ENCODE measurements at regions not wholly inside any gene's neighbourhood (a gene's known extent, or its start where the extent isn't known, plus 50 kb on each side); places are given as distances from the start of the nearest gene placed in this dataset.

DNA sequence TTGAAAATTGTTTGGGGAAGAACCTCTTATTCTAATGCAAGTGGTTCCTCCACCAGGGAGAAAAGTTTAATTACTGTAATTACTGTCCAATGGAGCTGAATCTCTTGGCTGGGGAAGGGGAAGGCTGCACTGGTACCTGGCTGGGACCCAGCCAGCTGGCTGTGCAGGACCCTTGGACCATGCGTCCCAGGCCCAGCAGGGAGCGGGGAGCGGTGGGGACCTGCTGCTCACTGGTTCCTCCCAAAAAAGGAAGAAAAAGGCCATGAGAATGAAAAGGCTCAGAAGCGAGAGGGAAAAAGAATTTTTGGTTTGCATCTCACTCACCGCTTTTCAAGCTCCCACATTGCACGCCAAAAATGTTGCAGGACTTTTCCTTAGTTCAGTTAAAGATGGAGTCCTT, 333.5 kb downstream of the FAM47B start:
- no peak overlapping the region for H2AFZ ChIP-seq (ENCODE audit: low read depth, low read length)
- no peaks in the 10 kb centered on the region for H4K20me1 ChIP-seq (ENCODE audit: insufficient read depth)
- H3K27ac ChIP-seq (ENCODE audit: low read length) = no peak overlapping the region
- no peak overlapping the region for H3K4me3 ChIP-seq (ENCODE audit: low read length)
- no peaks in the 10 kb centered on the region for H3K36me3 ChIP-seq (ENCODE audit: insufficient read depth, low read length)
- H3F3A ChIP-seq (ENCODE audit: insufficient read depth, low read length, poor library complexity, severe bottlenecking) = no peaks in the 10 kb centered on the region
- H3K9me2 ChIP-seq (ENCODE audit: insufficient read depth, low read length) = no peaks in the 10 kb centered on the region
- TF ChIP-seq, protein P1, sequence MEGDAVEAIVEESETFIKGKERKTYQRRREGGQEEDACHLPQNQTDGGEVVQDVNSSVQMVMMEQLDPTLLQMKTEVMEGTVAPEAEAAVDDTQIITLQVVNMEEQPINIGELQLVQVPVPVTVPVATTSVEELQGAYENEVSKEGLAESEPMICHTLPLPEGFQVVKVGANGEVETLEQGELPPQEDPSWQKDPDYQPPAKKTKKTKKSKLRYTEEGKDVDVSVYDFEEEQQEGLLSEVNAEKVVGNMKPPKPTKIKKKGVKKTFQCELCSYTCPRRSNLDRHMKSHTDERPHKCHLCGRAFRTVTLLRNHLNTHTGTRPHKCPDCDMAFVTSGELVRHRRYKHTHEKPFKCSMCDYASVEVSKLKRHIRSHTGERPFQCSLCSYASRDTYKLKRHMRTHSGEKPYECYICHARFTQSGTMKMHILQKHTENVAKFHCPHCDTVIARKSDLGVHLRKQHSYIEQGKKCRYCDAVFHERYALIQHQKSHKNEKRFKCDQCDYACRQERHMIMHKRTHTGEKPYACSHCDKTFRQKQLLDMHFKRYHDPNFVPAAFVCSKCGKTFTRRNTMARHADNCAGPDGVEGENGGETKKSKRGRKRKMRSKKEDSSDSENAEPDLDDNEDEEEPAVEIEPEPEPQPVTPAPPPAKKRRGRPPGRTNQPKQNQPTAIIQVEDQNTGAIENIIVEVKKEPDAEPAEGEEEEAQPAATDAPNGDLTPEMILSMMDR (IDR thresholded peaks at IDR 0.05; ENCODE audit: poor library complexity, severe bottlenecking) = no peak
- TF ChIP-seq POLR2AphosphoS5 (IDR thresholded peaks at IDR 0.05) (no peak), MXI1 (conservative IDR thresholded peaks at IDR 0.05; ENCODE audit: poor library complexity, severe bottlenecking) (no peak), EZH2 (IDR thresholded peaks at IDR 0.05; ENCODE audit: borderline replicate concordance, insufficient read depth, low read length, poor library complexity, severe bottlenecking) (no peak), SMC3 (conservative IDR thresholded peaks at IDR 0.05; ENCODE audit: poor library complexity) (no peak), REST (IDR thresholded peaks at IDR 0.05; ENCODE audit: borderline replicate concordance) (no peak), TAF1 (IDR thresholded peaks at IDR 0.05; ENCODE audit: low read depth) (no peak), RAD21 (conservative IDR thresholded peaks at IDR 0.05) (no peak), EP300 (conservative IDR thresholded peaks at IDR 0.05; ENCODE audit: poor library complexity, severe bottlenecking) (no peak)
- H3K9me3 ChIP-seq (ENCODE audit: low read length) = no peaks in the 10 kb centered on the region
- H3K4me2 ChIP-seq (ENCODE audit: low read length) = no peak overlapping the region
- no peak overlapping the region for H3K9ac ChIP-seq (ENCODE audit: low read length)
- H3K27me3 ChIP-seq (ENCODE audit: insufficient read depth, low read depth, low read length) = no peaks in the 10 kb centered on the region
- H3K79me2 ChIP-seq (replicated peaks; ENCODE audit: insufficient read depth, low read length) = no peaks in the 10 kb centered on the region

DNA sequence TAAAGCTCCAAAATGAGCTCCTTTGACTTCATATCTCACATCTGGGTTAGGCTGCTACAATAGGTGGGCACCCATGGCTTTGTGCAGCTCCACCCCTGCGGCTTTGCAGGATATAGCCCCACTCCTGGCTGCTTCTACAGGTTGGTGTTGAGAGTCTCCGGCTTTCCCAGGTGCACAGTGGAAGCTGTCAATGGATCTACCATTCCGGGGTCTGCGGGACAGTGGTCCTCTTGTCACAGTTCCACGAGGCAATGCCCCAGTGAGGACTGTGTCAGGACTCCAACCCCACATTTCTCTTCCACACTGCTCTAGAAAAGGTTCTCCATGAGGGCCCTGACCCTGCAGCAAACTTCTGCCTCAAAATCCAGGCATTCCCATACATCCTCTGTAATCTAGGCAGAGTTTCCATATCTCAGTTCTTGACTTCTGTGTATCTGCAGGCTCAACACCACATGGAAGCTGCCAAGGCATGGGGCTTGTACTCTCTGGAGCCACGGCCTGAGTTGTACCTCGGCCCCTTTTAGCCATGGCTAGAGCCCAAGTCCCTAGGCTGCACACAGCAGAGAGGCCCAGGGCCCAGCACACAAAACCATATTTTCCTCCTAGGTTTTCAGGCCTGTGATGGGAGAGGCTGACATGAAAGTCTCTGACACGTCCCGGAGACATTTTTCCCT, 342.8 kb downstream of the FAM47B start:
- Histone ChIP-seq H3K9me3 (ENCODE audit: low read length) (no peaks in the 10 kb centered on the region), H2AFZ (ENCODE audit: low read depth, low read length) (no peak overlapping the region), H3K36me3 (ENCODE audit: insufficient read depth, low read length) (no peaks in the 10 kb centered on the region), H3K4me3 (ENCODE audit: low read length) (no peak overlapping the region), H3F3A (ENCODE audit: insufficient read depth, low read length, poor library complexity, severe bottlenecking) (no peaks in the 10 kb centered on the region), H3K9me2 (ENCODE audit: insufficient read depth, low read length) (no peaks in the 10 kb centered on the region), H3K27me3 (ENCODE audit: insufficient read depth, low read depth, low read length) (no peaks in the 10 kb centered on the region), H3K4me2 (ENCODE audit: low read length) (no peak overlapping the region), H4K20me1 (ENCODE audit: insufficient read depth) (no peaks in the 10 kb centered on the region), H3K27ac (ENCODE audit: low read length) (no peak overlapping the region), H3K79me2 (replicated peaks; ENCODE audit: insufficient read depth, low read length) (no peaks in the 10 kb centered on the region), H3K9ac (ENCODE audit: low read length) (no peak overlapping the region)
- no peak for TF ChIP-seq REST (IDR thresholded peaks at IDR 0.05; ENCODE audit: borderline replicate concordance)
- no peak for TF ChIP-seq RAD21 (conservative IDR thresholded peaks at IDR 0.05)
- no peak for TF ChIP-seq SMC3 (conservative IDR thresholded peaks at IDR 0.05; ENCODE audit: poor library complexity)
- TF ChIP-seq POLR2AphosphoS5 (IDR thresholded peaks at IDR 0.05) = no peak
- no peak for TF ChIP-seq TAF1 (IDR thresholded peaks at IDR 0.05; ENCODE audit: low read depth)
- TF ChIP-seq EP300 (conservative IDR thresholded peaks at IDR 0.05; ENCODE audit: poor library complexity, severe bottlenecking) = no peak
- TF ChIP-seq MXI1 (conservative IDR thresholded peaks at IDR 0.05; ENCODE audit: poor library complexity, severe bottlenecking) = no peak
- TF ChIP-seq, protein P1 (IDR thresholded peaks at IDR 0.05; ENCODE audit: poor library complexity, severe bottlenecking) = no peak
- no peak for TF ChIP-seq EZH2 (IDR thresholded peaks at IDR 0.05; ENCODE audit: borderline replicate concordance, insufficient read depth, low read length, poor library complexity, severe bottlenecking)

Measured in neural cell (in vitro differentiated cells).